Progenitor cell of endocrine pancreas (in vitro differentiated cells): ENCODE measurements at regions not wholly inside any gene's neighbourhood (a gene's known extent, or its start where the extent isn't known, plus 50 kb on each side); places are given as distances from the start of the nearest gene placed in this dataset.

Experiments
- DNase-seq: peaks from one replicate; pipeline ENCODE4 v3.0.0; 2021; ENCODE audit warnings: low spot score; ENCODE audit not compliant: unreplicated experiment
- H3K27ac Mint-ChIP-seq: 2 replicates; pipeline ENCODE4 v1.8.0; 2021; ENCODE audit warnings: mild to moderate bottlenecking, moderate library complexity, mixed read lengths
- H3K27me3 Mint-ChIP-seq: 2 replicates; pipeline ENCODE4 v1.8.0; 2021; ENCODE audit warnings: mixed read lengths
- H3K36me3 Mint-ChIP-seq: 2 replicates; pipeline ENCODE4 v1.8.0; 2022; ENCODE audit warnings: mixed read lengths; ENCODE audit not compliant: insufficient read depth
- H3K4me1 Mint-ChIP-seq: 2 replicates; pipeline ENCODE4 v1.8.0; 2021; ENCODE audit warnings: low read depth, mixed read lengths
- H3K4me3 Mint-ChIP-seq: 2 replicates; pipeline ENCODE4 v1.8.0; 2021; ENCODE audit warnings: low read depth, mild to moderate bottlenecking, moderate library complexity, mixed read lengths
- H3K9me3 Mint-ChIP-seq: 2 replicates; pipeline ENCODE4 v1.8.0; 2021; ENCODE audit warnings: low read depth, mixed read lengths
- TF ChIP-seq, protein P1 (sequence below): fragments of 200-600 bp; sonication (generic); IDR thresholded peaks from one replicate; pipeline ENCODE4 v1.5.0; 2021; ENCODE audit warnings: antibody characterized with exemption, mild to moderate bottlenecking; ENCODE audit not compliant: unreplicated experiment

DNA sequence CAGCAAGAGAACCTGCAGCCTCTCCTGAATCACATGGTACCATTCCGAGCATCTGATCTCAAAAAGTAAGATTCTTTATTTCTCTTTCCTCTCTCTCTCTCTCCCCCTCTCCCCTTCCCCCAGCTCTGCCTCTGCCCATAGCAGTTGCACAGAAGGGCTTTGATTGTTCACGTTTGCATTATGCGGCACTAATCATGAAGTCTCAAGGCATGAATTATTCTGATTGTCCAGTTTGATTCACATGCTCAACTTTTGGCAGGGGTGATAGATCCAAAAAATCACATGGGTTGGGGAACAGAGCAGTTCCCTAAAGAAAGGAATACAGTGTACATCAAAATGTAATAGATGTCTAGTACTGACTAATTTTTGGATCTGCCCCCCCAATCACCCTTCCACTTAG is 380.0 kb upstream of the SOX9 start:
- Mint-ChIP-seq H3K9me3 (no peaks in the 10 kb centered on the region), H3K27ac (no peak overlapping the region), H3K27me3 (peaks cover 7% of the 10 kb centered on the region), H3K4me1 (no peaks in the 10 kb centered on the region), H3K4me3 (no peak overlapping the region), H3K36me3 (no peaks in the 10 kb centered on the region)
- no peak for DNase-seq
- TF ChIP-seq, protein P1, sequence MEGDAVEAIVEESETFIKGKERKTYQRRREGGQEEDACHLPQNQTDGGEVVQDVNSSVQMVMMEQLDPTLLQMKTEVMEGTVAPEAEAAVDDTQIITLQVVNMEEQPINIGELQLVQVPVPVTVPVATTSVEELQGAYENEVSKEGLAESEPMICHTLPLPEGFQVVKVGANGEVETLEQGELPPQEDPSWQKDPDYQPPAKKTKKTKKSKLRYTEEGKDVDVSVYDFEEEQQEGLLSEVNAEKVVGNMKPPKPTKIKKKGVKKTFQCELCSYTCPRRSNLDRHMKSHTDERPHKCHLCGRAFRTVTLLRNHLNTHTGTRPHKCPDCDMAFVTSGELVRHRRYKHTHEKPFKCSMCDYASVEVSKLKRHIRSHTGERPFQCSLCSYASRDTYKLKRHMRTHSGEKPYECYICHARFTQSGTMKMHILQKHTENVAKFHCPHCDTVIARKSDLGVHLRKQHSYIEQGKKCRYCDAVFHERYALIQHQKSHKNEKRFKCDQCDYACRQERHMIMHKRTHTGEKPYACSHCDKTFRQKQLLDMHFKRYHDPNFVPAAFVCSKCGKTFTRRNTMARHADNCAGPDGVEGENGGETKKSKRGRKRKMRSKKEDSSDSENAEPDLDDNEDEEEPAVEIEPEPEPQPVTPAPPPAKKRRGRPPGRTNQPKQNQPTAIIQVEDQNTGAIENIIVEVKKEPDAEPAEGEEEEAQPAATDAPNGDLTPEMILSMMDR = no peak

DNA sequence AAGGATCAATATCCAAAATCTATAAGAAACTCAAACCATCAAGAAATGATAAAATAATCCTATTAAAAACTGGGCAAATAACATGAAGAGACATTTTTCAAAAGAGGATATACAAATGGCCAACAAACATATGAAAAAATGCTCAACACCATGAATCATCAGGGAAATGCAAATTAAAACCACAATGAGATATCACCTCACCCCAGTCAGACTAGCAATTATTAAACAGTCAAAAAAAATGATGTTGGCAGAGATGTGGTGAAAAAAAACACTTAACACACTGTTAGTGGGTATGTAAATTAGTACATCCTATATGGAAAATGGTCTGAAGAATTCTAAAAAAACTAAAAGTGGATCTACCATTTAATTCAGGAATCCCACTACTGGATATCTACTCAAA is 379.0 kb upstream of the SOX9 start:
- Mint-ChIP-seq H3K4me3 (no peak overlapping the region), H3K36me3 (no peaks in the 10 kb centered on the region), H3K4me1 (no peaks in the 10 kb centered on the region), H3K9me3 (no peaks in the 10 kb centered on the region), H3K27me3 (peaks cover 8% of the 10 kb centered on the region), H3K27ac (no peak overlapping the region)
- DNase-seq = no peak
- TF ChIP-seq, protein P1 = no peak

DNA sequence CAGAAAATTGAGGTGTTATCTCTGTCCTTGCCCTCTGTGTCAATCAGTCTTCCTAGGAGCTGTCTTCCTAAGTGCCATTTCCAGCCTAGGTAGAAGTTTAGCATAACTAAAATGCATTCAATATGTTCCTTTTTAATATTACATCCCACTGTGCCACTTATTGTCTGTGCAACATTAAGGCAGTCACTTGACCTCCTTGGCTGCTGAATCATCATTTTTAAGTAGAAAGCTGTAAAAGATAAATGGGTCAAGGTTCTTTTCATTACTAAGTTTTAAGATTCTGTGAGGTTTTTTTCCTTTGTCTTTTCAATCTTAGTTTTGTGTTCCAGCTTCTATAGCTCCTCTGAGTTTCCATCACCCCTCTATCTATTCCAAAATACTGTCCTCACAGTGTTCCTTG is 371.9 kb upstream of the SOX9 start:
- TF ChIP-seq, protein P1 = no peak
- Mint-ChIP-seq H3K4me1 (no peaks in the 10 kb centered on the region), H3K4me3 (no peak overlapping the region), H3K27me3 (peaks cover 8% of the 10 kb centered on the region), H3K36me3 (no peaks in the 10 kb centered on the region), H3K9me3 (no peaks in the 10 kb centered on the region), H3K27ac (no peak overlapping the region)
- no peak for DNase-seq

DNA sequence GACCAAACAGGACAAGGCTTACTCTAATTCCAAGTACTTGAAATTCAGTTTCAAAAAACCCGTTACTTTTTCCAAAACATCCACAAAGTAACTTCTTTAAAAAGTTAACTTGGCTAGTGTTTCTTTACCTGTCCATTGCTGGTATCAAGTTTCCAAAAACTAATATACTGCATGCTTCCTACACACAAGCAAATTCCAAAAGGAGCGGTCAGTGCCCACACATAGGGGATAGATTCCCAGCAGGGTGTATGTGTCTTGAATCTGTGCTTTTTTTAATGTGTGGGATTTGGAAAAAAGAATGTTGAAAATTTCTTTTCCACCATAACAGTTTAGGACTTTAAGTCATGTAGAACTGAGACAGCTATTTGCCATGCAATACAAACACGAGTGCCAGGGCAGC is 367.8 kb upstream of the SOX9 start:
- Mint-ChIP-seq H3K4me1 (no peaks in the 10 kb centered on the region), H3K27me3 (no peaks in the 10 kb centered on the region), H3K4me3 (no peak overlapping the region), H3K27ac (no peak overlapping the region), H3K9me3 (no peaks in the 10 kb centered on the region), H3K36me3 (no peaks in the 10 kb centered on the region)
- TF ChIP-seq, protein P1 = no peak
- no peak for DNase-seq

DNA sequence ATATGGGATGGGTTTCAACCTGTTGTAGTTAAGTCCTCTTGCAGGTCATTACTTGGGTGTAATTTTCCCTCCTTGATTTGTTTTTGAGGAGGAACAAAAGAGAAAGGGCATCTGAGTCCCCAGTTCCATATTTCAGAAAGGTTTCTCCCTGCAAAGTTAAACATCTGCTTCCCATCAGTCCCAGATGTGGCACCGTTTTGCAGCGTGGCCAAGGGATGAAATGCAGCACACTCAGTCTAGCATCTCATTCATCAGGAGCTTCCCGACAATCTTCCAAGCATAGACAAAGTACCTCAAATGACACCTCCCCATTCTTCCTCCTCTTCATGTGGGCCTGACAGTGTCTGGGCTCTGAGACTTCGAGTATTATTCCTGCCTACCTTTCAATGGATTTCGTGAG is 363.7 kb upstream of the SOX9 start:
- TF ChIP-seq, protein P1 = no peak
- H3K4me3 Mint-ChIP-seq = no peak overlapping the region
- H3K36me3 Mint-ChIP-seq = no peaks in the 10 kb centered on the region

More for the DNA sequence above, 363.7 kb upstream of the SOX9 start:
- Mint-ChIP-seq H3K9me3 (no peaks in the 10 kb centered on the region), H3K27ac (no peak overlapping the region), H3K27me3 (no peaks in the 10 kb centered on the region), H3K4me1 (no peaks in the 10 kb centered on the region)
- no peak for DNase-seq
